GM18505 (cell line): ENCODE measurements at regions not wholly inside any gene's neighbourhood (a gene's known extent, or its start where the extent isn't known, plus 50 kb on each side); places are given as distances from the start of the nearest gene placed in this dataset.

Source experiments
- ATAC-seq: cut with Tn5 transposase; IDR thresholded peaks from one replicate; pipeline ENCODE4 v1.9.1; 2021; ENCODE audit not compliant: unreplicated experiment
- POLR2A ChIP-seq: IDR thresholded peaks from 4 replicates; pipeline ENCODE4 v1.6.1; 2011; ENCODE audit warnings: borderline replicate concordance; ENCODE audit not compliant: insufficient read depth, insufficient read length; ENCODE audit errors: extremely low read depth

DNA sequence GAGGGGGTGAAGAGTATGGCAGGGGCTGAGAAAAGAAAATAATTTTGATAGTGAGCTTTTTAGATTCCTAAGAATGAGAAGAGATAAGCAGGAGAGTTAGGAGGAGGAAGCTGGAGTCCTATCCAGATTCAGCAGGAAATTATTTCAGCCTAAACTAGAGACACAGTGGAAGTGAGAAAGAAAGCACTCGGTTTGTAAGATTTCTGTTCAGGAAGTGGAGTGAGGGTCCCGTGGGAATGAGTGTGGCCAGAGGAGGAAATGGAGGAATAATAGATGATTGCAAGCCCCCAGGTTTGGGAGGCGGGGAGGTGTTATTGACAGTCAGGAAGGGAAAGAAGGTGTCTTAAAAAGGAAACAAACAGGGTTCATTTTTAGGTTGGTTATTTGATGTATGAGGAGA lies 84.8 kb upstream of the NRP1 start:
- TF ChIP-seq POLR2A = no peak
- no peak for ATAC-seq

DNA sequence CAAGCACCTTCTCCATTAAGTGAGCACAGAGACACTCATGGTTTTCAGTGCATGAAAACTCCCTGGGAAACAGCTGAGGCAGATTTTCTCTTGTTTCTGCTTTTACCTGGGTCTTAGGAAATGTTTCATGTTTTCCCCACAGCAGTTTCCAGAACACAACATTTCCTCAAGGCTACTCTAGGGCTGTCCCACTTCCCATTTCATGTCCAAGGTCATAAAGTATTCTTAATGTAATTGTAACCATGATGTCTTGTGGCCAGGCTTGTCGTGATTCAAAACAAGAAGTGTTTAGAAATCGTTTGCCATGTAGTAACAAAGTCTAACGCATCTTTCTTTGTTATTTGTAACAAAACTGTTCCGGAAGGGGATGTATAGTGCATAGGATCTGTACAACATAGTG lies 83.8 kb upstream of the NRP1 start:
- ATAC-seq = no peak
- no peak for TF ChIP-seq POLR2A

DNA sequence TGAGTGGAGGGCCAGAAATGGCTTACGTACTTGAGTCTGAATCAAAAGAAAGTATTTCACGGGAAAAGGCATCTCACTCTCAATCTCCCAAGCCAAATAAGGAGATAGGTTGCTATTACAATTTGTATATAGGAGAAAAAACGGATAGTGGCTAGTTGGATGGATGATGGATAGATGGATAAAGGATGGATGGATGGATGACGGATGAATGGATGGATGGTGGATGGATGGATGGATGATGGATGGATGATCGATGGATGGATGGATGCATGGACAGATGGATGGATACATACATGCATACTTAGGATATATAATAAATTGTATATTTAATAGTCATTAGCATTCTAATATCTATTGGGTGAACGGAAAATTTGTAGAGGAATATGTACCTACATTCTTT lies 82.2 kb upstream of the NRP1 start:
- ATAC-seq = no peak
- no peak for TF ChIP-seq POLR2A

DNA sequence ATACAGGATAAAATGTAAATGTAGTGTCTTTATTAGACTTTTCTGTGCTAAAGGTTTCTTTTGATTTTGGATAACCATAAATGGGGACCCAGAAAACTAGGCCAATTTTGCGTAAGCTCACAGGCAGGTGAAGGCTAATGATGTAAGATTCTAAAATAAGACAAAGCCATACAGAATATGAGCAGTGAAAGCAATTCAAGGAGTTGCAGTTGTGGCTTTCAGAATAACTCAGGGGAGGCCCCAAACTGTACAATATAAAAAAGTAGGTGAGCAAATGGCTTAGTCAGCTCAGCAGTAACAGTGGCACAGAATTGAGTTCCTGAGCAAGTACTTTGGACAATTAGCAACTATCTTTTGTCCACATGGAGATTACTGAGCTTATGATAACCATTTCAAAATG lies 81.7 kb upstream of the NRP1 start:
- TF ChIP-seq POLR2A = no peak
- no peak for ATAC-seq

DNA sequence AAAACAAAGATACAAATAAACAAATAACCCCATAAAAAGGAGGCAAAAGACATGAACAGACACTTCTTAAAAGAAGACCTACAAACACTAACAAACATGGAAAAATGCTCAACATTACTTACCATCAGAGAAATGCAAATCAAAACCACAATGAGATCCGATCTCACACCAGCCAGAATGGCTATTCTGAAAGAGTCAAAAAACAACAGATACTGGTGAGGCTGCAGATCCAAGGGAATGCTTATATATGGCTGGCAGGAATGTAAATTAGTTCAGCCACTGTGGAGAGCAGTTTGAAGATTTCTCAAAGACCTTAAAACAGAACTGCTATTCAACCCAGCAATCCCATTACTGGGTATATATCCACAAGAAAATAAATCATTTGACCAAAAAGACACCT lies 80.4 kb upstream of the NRP1 start:
- ATAC-seq = no peak

DNA sequence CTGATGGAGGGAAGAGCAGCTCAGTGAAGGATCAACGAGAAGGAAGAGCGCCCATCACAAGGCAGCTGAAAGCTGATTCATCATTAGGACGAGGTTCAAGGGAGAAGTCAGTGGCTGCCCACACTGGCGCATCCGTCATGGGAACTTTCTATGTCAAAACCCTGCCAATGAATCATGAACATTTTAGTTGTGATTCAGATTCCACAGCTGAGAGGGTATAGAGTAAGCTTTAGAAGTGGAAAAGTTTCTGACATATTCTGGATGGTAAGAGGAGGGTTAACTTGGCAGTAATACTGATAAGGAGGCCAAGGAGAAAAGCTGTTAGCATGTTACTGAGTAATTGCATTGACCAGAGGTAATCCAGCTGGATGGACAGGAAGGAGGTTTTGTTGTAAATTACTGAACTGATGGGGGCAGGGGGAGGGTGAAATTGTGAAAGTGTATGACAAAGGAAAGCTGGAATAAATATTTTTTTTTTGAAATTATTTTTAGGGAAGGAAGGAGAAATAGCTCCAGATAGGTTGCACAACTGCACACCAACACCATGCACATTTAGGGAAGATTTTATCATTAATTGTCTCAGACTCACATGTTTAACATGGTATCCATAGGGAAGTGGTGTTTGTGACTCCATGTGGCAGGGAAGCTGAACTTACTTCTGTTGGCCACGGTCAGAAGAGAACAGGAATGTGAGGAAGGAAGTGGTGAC lies 78.3 kb upstream of the NRP1 start:
- ATAC-seq = no peak
- no peak for TF ChIP-seq POLR2A

More for the DNA sequence above, 80.4 kb upstream of the NRP1 start:
- no peak for TF ChIP-seq POLR2A

DNA sequence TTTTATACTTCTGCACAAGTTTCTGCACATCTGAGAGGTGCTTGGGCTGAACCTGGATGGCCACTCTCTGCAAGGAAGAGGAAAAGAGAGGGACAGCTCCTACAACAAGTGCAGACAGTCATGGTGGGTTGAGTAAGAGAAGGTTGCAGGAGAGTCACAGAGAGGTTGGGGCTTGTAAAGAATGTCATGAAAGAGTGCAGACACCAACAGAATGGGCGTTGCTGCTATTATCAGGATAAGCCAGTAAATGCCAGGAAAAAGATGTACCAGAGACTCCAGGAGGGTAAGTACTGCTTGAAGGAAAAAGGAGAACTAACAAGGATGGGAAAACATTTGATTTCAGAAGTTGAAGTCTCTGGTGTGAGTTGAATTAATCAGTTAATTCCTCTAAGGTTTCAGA lies 77.8 kb upstream of the NRP1 start:
- no peak for ATAC-seq
- TF ChIP-seq POLR2A = no peak

DNA sequence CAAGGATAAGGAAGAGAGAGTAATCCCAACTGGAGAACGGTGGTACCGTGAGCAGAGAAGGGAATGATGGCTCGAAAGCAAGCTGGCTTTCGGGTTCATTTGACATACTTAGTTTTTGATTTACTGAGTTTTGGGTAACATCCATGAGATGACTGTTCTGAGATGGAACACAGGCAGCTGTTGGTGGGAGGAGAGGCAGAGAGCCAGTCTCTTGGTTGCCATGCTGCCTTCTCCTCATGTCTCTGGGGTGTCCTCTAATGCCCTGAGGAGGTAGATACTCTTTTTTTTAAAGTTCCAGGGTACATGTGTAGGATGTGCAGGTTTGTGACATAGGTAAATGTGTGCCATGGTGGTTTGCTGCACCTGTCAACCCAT lies 76.4 kb upstream of the NRP1 start:
- no peak for ATAC-seq
- no peak for TF ChIP-seq POLR2A

DNA sequence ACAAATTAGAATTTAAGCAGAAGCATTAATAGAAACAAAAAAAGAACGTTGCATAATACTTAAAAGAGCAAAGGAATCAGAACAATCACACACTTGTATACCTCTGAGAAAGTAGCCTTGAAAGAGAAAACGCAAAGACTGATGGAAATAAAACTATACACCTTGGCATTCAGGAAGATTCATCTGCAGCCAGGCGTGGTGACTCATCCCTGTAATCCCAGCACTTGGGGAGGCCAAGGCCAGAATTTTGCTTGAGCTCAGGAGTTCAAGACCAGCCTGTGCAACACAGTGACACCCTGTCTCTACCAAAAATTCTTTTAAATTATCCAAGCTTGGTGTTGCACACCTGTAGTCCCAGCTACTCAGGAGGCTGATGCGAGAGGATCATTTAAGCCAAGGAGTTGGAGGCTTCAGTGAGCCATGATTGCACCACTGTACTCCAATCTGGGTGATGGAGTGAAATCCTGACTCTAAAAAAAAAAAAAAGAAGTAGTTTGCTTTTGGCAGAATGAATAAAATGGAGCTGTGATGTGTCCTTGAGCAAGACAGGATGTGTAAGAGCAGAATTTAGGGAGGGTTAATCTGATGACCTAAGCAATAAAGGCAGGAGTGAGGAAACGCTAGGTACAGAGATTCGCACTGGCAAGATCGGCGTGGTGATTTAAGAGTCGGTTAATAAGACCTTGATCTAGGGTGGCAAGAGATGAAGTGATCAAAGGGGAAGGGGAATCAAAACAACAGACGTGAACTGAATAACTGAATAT lies 75.8 kb upstream of the NRP1 start:
- TF ChIP-seq POLR2A = no peak
- no peak for ATAC-seq

DNA sequence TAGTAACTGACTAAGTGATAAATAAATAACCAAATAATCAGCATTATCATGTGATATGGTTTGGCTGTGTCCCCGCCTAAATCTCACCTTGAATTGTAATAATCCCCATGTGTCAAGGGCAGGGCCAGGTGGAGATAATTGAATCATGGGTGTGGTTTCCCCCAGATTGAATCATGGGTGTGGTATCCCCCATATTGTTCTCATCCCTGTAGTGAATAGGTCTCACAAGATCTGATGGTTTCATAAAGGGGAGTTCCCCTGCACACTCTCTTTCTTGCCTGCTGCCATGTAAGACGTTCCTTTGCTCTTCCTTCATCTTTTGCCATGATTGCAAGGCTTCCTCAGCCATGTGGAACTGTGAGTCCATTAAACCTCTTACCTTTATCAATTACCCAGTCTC lies 72.1 kb upstream of the NRP1 start:
- ATAC-seq = no peak

DNA sequence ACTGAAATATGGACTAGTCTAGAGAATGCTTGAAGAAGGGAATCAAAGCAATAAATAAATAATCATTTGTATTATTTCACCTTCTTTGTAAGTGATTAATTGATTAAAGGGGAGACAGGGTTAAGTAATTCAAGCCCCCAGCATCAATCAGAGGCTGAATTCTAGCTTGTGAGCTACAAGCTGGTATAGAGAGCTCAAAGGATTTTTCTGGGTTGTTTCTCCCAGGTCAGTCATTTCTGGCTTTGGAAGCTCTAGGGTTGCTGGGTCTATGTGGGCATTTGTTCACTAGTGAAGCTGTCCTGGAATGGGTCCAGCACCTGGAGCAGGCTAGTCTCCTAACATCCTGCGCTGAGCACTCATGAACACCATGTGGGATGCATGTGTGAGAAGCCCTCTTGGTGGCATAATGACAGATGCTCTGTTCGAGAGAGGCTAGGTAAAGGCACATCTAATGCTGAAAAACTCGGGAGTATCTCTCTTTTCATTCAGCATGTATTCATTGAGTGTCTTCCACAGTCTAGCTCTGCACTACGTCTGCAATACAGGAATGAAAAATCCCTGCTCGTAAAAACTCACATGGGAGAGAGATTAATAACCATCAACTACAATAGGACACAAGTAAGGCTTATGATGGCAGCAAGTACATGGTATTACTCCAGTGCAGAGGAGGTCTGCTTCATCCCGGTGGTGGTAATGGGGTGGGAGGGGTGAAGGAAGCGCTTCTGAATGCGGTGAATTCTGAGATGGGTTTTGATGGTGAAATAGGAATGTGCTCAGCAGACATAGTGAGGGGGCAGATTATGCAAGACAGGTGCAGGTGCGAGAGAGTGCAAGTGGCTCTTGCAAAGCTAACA lies 68.0 kb upstream of the NRP1 start:
- TF ChIP-seq POLR2A = no peak
- ATAC-seq = no peak

More for the DNA sequence above, 72.1 kb upstream of the NRP1 start:
- no peak for TF ChIP-seq POLR2A

DNA sequence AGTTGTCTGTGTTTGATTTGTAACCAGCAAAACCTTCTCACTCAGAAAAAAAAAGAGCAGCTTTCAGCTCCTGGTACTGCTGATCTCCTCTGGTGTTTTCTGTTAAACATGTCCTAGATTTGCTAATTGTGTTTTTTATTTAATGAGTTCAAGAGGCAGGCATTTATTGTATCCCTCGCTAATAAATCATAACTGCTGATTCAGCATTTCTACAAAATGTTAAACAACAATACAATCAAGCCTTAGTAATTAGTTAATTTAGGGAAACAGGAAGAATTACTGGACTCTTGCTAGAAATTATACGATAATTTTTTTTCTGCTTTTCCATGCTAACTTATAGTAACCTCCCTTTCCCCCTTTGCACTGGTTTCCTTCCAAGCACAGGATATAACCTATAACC lies 66.8 kb upstream of the NRP1 start:
- TF ChIP-seq POLR2A = no peak
- ATAC-seq = no peak

DNA sequence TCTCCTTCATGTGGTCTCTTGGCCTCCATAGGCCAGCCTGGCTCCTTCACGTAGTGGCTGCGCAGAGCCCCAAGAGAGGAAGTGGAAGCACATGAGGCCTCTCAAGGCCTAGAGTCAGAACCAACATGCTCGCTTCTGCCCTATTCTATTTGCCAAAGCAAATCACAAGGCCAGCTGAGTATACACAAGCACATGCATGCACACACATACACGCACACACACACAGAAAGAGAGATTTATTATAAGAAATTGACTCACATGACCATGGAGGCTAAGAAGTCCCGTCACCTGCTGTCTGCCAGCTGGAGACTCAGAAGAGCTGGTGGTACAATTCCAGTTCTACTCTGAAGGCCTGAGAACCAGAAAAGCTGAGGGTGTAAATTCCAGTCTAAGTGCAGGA lies 64.3 kb upstream of the NRP1 start:
- TF ChIP-seq POLR2A = no peak
- no peak for ATAC-seq

DNA sequence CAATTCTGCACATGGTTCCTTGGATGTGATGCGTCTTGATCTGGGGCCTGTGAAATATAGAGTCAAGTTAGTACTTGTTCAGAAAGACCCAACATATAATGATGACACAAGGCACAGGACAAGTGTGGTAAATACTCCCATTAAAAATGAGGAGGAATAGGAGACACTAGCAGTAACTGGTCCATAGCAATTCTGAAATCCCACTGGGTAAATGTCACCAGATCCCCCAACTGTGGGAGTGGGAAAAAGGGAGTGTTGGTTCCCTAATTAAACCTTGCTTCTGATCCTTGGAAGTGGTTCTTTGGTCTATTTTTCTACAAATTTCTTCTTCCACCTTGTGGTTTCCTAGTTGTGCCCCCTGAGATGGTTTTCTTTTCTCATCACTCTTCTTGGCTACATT lies 62.5 kb upstream of the NRP1 start:
- ATAC-seq = no peak
- no peak for TF ChIP-seq POLR2A

DNA sequence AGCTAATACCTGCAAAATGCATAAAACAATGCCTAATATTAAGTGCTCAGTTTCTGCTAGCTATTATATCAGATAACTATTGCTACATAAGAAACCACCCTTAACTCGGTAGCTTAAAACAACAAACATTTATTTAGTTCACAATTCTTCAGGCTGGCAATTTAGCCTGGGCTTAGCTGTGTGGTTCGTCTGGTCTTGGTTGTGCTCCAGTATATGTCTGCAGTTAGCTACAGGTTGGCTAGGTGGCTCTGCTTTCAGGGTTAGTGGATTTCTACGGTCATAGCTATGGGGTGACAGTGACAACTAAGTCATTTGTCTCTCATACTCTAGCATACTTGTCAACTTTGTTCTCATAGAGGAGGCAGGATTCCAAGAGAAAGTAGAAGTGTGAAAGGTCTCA lies 61.8 kb upstream of the NRP1 start:
- ATAC-seq = no peak
- TF ChIP-seq POLR2A = no peak

DNA sequence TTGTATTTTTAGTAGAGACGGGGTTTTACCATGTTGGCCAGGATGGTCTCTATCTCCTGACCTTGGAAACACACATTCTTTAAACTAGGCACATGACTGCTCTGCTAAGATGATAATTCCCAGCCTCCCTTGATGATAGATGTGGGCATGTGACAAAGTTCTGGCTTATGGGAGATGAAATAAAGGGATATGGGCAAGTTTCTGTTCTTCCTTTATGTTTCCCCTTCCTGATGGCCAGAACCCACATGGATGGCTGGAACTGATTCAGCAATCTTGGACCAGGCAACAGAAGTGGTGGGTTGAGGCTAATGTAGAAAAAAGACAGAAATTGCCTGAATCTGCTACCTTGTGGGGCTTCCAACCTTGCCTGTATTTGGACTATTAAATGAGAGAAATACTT lies 60.7 kb upstream of the NRP1 start:
- no peak for TF ChIP-seq POLR2A
- ATAC-seq = no peak
